NCI-H146 treated with DMSO at 0.1 percent for 48 hours (cell line): ENCODE measurements at regions not wholly inside any gene's neighbourhood (a gene's known extent, or its start where the extent isn't known, plus 50 kb on each side); places are given as distances from the start of the nearest gene placed in this dataset.

ENCODE experiments used
- DNase-seq: peaks from one replicate; lab custom pipeline; 2025; ENCODE audit not compliant: unreplicated experiment; lab: John Stamatoyannopoulos, UW

- no peak for DNase-seq
Observed at GRCh38 chr10:29105516-29106215, 183.2 kb upstream of the LYZL1 start.

DNA sequence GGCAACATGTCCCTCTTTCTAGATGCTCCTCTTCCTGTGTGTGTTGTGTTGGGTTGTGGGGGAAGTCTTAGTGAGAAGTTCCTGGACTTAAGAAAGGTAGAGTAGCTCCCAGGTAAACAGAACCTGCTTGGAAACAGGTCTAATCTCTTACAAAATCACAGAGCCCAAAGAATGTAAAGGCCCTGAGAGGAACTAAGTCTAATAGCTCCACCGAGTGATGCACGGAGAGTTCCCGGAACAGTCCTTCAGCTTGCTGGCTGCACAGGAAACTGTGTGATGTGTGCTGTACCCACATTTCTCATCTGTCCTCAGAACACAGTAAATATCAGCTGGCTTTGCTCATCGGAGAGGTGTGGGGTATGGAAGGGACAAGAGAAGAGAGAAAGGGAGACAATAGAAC is 182.6 kb upstream of the LYZL1 start:
- no peak for DNase-seq

- no peak for DNase-seq
Observed at GRCh38 chr10:29107866-29108498, 180.9 kb upstream of the LYZL1 start.

GRCh38 chr10:29109707-29110571 is 178.9 kb upstream of the LYZL1 start:
- no peak for DNase-seq

DNA sequence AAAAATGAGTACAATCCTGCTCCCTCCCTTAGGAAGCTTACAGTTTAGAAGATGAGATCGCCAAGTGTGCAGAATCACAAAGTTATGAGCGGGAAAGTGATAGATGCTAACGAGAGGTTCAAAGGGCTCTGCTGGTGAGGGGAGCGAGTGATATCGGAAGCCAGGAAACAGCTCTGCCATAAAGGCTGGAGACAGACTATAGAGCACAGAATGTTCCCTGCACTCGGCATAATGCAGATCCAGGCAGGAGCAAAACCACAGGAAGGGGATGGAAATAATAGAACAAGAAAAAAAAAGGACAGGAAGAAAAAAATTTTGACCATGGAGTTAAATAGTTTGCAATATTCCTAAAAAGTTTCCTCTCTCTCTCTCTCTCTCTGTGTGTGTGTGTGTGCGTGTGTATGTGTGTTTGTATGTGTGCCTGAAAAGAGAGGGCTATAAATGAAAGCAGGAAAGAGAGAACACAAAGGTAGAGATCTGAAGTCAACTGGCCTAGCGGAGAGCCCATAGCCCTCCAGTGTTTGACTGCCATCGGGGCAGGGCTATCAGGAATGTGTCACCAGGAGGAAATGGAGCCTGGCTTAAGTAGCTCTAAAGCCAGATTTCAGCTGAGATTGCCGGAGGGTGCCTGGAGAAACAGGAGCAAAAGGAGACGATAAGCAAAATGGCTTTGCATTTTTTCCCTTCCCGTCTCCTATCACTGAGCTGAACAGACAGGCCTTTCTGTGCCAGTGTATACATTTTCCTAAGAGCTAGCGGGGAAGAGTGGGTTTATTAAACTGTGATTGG is 175.8 kb upstream of the LYZL1 start:
- no peak for DNase-seq

- DNase-seq: no peak
Observed at GRCh38 chr10:29113616-29113945, 175.3 kb upstream of the LYZL1 start.

- no peak for DNase-seq
Observed at GRCh38 chr10:29114141-29114540, 174.7 kb upstream of the LYZL1 start.

GRCh38 chr10:29117781-29118180 is 171.1 kb upstream of the LYZL1 start:
- no peak for DNase-seq

- peak; percentile 53 for DNase-seq
Observed at GRCh38 chr10:29119374-29119773, 169.5 kb upstream of the LYZL1 start.

DNA sequence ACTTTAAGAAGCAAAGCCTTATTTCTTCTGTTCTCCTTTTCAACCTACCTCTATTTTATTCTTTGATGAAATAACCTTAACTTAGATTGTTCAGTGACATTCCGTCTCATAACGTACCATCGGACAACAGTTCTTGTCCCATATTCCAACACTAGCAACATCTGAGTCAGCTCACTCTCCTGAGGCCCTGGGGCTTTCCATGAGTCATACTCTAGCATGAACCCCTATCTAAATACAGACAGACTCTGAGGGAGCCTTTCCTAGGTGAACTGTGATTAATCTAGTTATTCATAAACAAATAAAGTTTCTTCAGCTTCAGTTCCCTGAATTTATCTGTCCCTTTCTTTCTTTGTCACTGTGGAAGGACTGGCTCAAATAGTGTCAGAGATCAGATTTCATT is 168.7 kb upstream of the LYZL1 start:
- no peak for DNase-seq

DNA sequence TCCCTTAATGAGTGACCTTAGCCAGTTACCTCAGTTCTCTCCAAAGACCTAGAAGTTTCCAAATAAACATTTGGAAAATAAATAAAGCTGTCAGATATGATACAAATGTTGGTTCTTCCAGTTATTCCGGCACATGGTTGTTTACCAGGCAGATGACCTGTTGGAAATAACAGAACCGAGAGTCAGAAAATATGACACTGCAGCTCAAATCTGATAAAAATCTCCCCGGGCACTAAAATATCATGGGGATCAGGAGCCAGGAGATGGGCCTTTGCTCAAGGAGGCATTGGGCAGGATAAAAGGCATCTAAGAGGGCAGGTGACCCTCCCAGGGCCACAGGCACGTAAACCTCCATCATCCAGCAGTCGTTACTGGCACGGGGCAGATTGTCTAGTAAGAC is 164.0 kb upstream of the LYZL1 start:
- no peak for DNase-seq

- no peak for DNase-seq
Observed at GRCh38 chr10:29127037-29127700, 161.7 kb upstream of the LYZL1 start.

DNA sequence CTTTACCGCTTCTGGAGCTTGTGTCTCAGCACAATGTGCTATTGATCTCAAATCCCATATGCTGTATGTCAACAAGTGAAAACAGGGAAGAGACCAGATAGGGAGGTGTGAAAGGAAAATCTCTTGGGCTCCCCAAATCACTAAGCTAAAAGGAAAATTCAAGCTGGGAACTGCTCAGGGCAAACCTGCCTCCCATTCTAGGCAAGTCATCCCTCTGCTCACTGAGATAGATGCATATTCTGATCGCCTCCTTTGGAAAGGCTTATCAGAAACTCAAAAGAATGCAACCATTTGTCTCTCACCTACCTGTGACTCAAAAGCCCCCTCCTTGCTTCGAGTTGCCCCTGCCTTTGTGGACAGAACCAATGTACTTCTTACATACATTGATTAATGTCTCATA is 161.1 kb upstream of the LYZL1 start:
- DNase-seq: no peak

- peak; percentile 56 for DNase-seq
Observed at GRCh38 chr10:29130190-29130673, 158.6 kb upstream of the LYZL1 start.

GRCh38 chr10:29131952-29132547 is 156.8 kb upstream of the LYZL1 start:
- no peak for DNase-seq

- DNase-seq: peak; percentile 26
Observed at GRCh38 chr10:29132551-29133111, 156.2 kb upstream of the LYZL1 start.

DNA sequence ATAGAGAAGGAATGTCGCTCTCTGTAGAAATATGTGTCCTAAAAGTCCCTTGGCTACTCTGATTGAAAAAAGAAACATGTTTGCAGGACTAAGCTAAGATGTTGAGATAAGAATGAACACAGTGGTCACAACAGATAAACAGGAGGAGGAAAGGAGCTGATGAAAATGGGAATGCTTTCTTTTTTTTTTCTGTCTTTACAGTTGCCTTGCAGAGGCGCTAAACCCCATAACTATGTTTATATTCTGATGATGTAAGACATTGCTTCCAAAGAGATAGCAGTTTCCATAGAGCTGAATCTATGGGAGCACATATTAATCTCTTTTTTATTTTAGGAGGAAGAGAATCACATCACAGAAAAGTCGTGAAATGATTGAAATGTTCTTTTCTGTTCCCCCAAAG is 153.5 kb upstream of the LYZL1 start:
- no peak for DNase-seq

- no peak for DNase-seq
Observed at GRCh38 chr10:29136411-29136810, 152.5 kb upstream of the LYZL1 start.

- no peak for DNase-seq
Observed at GRCh38 chr10:29140151-29140550, 148.7 kb upstream of the LYZL1 start.

DNA sequence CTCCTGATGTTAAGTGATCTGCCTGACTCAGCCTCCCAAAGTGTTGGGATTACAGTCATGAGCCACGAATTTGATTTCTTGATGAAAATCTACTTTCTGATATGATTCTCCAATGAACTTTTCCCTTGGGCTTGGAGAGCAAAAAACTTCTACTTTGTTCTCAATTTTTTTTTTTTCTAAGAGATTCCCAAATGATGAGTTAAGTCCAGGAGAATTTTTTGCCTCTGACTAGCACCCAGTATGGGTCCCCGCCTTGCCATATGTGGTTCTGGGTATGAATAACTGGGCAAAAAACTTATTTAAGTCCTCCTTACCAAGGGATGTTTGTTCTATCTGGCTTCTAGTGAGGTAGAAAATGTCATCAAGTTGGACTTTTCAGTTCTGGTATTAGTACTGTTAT is 147.9 kb upstream of the LYZL1 start:
- DNase-seq: no peak
